AG04450 (cell line): ENCODE measurements at regions not wholly inside any gene's neighbourhood (a gene's known extent, or its start where the extent isn't known, plus 50 kb on each side); places are given as distances from the start of the nearest gene placed in this dataset.

Source experiments
- CTCF ChIA-PET: fragments of 300-600, 350-600 bp; formaldehyde crosslinking; extraction: SDS; loops from one replicate; lab custom pipeline; 2022; ENCODE audit warnings: antibody characterized with exemption, inconsistent platforms; lab: Charles Lee
- POLR2A ChIA-PET: fragments of 350-600 bp; formaldehyde crosslinking; extraction: SDS; loops from one replicate; lab custom pipeline; 2021; ENCODE audit warnings: antibody characterized with exemption, inconsistent platforms; lab: Yijun Ruan, JAX
- DNase-seq: peaks from one replicate; pipeline ENCODE4 v3.0.0-alpha.2; 2011; ENCODE audit warnings: low read depth, low spot score
- H3K27ac ChIP-seq: one replicate; pipeline ENCODE4 v1.5.1; 2012; ENCODE audit warnings: low read depth, low read length, control low read depth
- H3K27me3 ChIP-seq: one replicate; pipeline ENCODE4 v1.6.0; 2012; ENCODE audit warnings: low read length; ENCODE audit not compliant: control insufficient read depth, insufficient read depth
- H3K4me3 ChIP-seq: 2 replicates; pipeline ENCODE4 v1.5.1; 2011; ENCODE audit warnings: mild to moderate bottlenecking, low read depth, low read length, control low read depth
- H3K9me3 ChIP-seq: 2 replicates; pipeline ENCODE4 v1.5.1; 2012; ENCODE audit warnings: low read length; ENCODE audit not compliant: control insufficient read depth, insufficient read depth
- CTCF ChIP-seq: IDR thresholded peaks from 2 replicates; pipeline ENCODE4 v1.5.1; 2011; ENCODE audit warnings: low read depth, low read length, control low read depth, inconsistent platforms

- Histone ChIP-seq H3K27ac (no peak overlapping the region), H3K9me3 (peaks cover 52% of the 10 kb centered on the region), H3K27me3 (no peaks in the 10 kb centered on the region), H3K4me3 (no peak overlapping the region)
- POLR2A ChIA-PET: no interaction called here
- TF ChIP-seq CTCF: no peak
- CTCF ChIA-PET: no interaction called here
- DNase-seq: no peak
Observed at GRCh38 chr1:4915154-4915553, 260.7 kb downstream of the AJAP1 start.

GRCh38 chr1:4908486-4908885, 254.1 kb downstream of the AJAP1 start:
- ChIA-PET CTCF (no interaction called here), POLR2A (no interaction called here)
- H3K27ac ChIP-seq: no peak overlapping the region
- H3K27me3 ChIP-seq: no peaks in the 10 kb centered on the region
- peaks cover 66% of the 10 kb centered on the region for H3K9me3 ChIP-seq
- no peak overlapping the region for H3K4me3 ChIP-seq
- DNase-seq: no peak
- TF ChIP-seq CTCF: no peak

- no peak overlapping the region for H3K4me3 ChIP-seq
- peaks cover 41% of the 10 kb centered on the region for H3K9me3 ChIP-seq
- TF ChIP-seq CTCF: no peak
- no peaks in the 10 kb centered on the region for H3K27me3 ChIP-seq
- no peak overlapping the region for H3K27ac ChIP-seq
- no peak for DNase-seq
- ChIA-PET POLR2A (no interaction called here), CTCF (no interaction called here)
Observed at GRCh38 chr1:4894566-4894965, 240.2 kb downstream of the AJAP1 start.

GRCh38 chr1:4880626-4881025, 226.2 kb downstream of the AJAP1 start:
- no peak overlapping the region for H3K27ac ChIP-seq
- DNase-seq: no peak
- no peak overlapping the region for H3K4me3 ChIP-seq
- CTCF ChIA-PET: no interaction called here
- POLR2A ChIA-PET: no interaction called here
- H3K9me3 ChIP-seq: peaks cover 46% of the 10 kb centered on the region
- no peak for TF ChIP-seq CTCF
- H3K27me3 ChIP-seq: no peaks in the 10 kb centered on the region

GRCh38 chr1:4877426-4877825, 223.0 kb downstream of the AJAP1 start:
- TF ChIP-seq CTCF: no peak
- DNase-seq: no peak

More at GRCh38 chr1:4877426-4877825, 223.0 kb downstream of the AJAP1 start:
- Histone ChIP-seq H3K4me3 (no peak overlapping the region), H3K9me3 (peaks cover 53% of the 10 kb centered on the region), H3K27ac (no peak overlapping the region), H3K27me3 (no peaks in the 10 kb centered on the region)
- ChIA-PET CTCF (no interaction called here), POLR2A (no interaction called here)
